Left ventricle myocardium inferior (tissue), 1 donor: ENCODE measurements at regions not wholly inside any gene's neighbourhood (a gene's known extent, or its start where the extent isn't known, plus 50 kb on each side); places are given as distances from the start of the nearest gene placed in this dataset.

Source experiments
- DNase-seq: peaks from one replicate; pipeline ENCODE4 v3.0.0-alpha.2; 2020
- H3K27ac ChIP-seq: fragments of 200-600 bp; replicated peaks from 2 replicates; pipeline ENCODE4 v1.8.0; 2021
- H3K27me3 ChIP-seq: fragments of 200-600 bp; 2 replicates; pipeline ENCODE4 v1.8.0; 2021; ENCODE audit warnings: low read depth
- H3K36me3 ChIP-seq: fragments of 200-600 bp; 2 replicates; pipeline ENCODE4 v1.8.0; 2021
- H3K4me1 ChIP-seq: fragments of 200-600 bp; 2 replicates; pipeline ENCODE4 v1.8.0; 2021
- H3K4me3 ChIP-seq: fragments of 200-600 bp; 2 replicates; pipeline ENCODE4 v1.8.0; 2021; ENCODE audit warnings: mild to moderate bottlenecking, moderate library complexity
- H3K9me3 ChIP-seq: fragments of 200-600 bp; replicated peaks from 2 replicates; pipeline ENCODE4 v1.8.0; 2021
- intact Hi-C: fragments of 100-400 bp; cut with micrococcal nuclease; formaldehyde crosslinking; loops from one replicate; pipeline ENCODE4 v1.11.0; 2022
- TF ChIP-seq, protein P1 (sequence below): fragments of 200-600 bp; IDR thresholded peaks from 2 replicates; pipeline ENCODE4 v1.8.0; 2021; ENCODE audit warnings: antibody characterized with exemption, mild to moderate bottlenecking, borderline replicate concordance
- donor health status: DM: no; HTN: yes; CAD: no; lungs with severe emphysema.

DNA sequence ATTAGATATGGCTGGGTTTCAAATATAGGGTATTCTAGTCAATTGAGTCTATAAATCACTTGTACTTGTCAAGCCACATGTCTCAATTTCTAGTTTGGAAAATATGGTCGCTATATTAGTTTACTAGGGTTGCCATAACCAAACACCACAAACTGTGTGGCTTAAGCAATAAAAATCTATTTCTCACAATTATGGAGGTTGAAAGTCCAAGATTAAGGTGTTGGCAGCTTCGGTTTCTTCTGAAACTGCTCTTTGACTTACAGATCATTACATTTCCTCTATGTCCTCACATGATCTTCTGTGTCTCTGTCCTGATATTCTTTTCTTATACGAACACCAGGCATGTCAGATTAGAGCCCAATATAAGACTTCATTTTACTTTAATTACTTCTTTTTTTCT is 55.8 kb upstream of the BASP1 start:
- H3K27me3 ChIP-seq: peaks cover 11% of the 10 kb centered on the region
- TF ChIP-seq, protein P1, sequence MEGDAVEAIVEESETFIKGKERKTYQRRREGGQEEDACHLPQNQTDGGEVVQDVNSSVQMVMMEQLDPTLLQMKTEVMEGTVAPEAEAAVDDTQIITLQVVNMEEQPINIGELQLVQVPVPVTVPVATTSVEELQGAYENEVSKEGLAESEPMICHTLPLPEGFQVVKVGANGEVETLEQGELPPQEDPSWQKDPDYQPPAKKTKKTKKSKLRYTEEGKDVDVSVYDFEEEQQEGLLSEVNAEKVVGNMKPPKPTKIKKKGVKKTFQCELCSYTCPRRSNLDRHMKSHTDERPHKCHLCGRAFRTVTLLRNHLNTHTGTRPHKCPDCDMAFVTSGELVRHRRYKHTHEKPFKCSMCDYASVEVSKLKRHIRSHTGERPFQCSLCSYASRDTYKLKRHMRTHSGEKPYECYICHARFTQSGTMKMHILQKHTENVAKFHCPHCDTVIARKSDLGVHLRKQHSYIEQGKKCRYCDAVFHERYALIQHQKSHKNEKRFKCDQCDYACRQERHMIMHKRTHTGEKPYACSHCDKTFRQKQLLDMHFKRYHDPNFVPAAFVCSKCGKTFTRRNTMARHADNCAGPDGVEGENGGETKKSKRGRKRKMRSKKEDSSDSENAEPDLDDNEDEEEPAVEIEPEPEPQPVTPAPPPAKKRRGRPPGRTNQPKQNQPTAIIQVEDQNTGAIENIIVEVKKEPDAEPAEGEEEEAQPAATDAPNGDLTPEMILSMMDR: no peak
- intact Hi-C loops: no loop called here
- no peak overlapping the region for H3K27ac ChIP-seq
- no peaks in the 10 kb centered on the region for H3K4me1 ChIP-seq
- no peak for DNase-seq
- no peak overlapping the region for H3K4me3 ChIP-seq
- no peaks in the 10 kb centered on the region for H3K36me3 ChIP-seq
- H3K9me3 ChIP-seq: no peaks in the 10 kb centered on the region

- intact Hi-C loops: no loop called here
- no peak for DNase-seq
- H3K4me3 ChIP-seq: no peak overlapping the region
These were observed 54.2 kb upstream of the BASP1 start for GRCh38 chr5:17163221-17163620.

DNA sequence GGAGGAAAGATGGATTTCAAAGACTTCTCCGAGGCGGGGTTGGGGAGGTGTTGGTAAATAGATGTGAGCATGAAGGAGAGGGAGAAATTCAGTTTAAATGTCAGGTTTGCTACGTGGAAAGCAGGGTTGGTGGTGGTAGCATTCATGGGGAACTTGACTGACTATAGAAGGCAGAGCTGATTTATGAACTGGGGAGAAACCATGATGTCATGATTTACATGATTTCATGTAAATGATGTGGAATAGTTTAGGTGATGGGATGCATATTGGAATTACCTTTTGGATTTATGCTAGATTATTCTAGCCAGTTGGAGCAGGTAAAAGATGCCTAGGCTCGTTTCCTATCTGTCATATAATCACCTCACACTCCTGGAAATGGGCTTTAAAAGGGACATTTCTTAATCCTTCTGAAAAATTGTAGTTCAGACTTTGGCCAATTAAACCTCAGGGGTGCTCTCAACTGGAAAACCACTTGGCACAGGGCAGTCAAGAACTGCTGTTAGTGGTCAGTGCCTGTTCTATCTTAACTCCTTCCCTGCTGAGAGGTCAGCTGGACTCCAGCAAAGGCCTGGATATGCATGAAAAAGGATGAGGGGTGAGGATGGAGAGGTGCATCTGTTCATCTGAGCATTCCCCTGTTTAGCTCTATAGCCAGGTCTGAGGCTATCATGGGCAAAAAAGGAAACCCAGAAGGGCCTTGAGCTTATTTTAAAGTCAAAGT is 50.1 kb upstream of the BASP1 start:
- no peak for DNase-seq
- intact Hi-C loops: no loop called here

More at GRCh38 chr5:17163221-17163620, 54.2 kb upstream of the BASP1 start:
- no peak overlapping the region for H3K27ac ChIP-seq
- TF ChIP-seq, protein P1: no peak
- H3K9me3 ChIP-seq: no peaks in the 10 kb centered on the region
- no peaks in the 10 kb centered on the region for H3K36me3 ChIP-seq
- H3K4me1 ChIP-seq: no peaks in the 10 kb centered on the region
- H3K27me3 ChIP-seq: peaks cover 4% of the 10 kb centered on the region

More for the DNA sequence above, 50.1 kb upstream of the BASP1 start:
- Histone ChIP-seq H3K27me3 (peaks cover 6% of the 10 kb centered on the region), H3K27ac (no peak overlapping the region), H3K4me1 (peaks cover 21% of the 10 kb centered on the region), H3K9me3 (no peaks in the 10 kb centered on the region), H3K4me3 (no peak overlapping the region), H3K36me3 (no peaks in the 10 kb centered on the region)
- TF ChIP-seq, protein P1: no peak
